IMR-90 (cell line): ENCODE measurements at regions not wholly inside any gene's neighbourhood (a gene's known extent, or its start where the extent isn't known, plus 50 kb on each side); places are given as distances from the start of the nearest gene placed in this dataset.

ENCODE experiments used
- ATAC-seq: fragments of 200-7000 bp; cut with Tn5 transposase; 2 replicates; pipeline ENCODE4 v1.9.1; 2020; ENCODE audit warnings: low read depth, mild to moderate bottlenecking, moderate library complexity
- BruUV-seq: library from RNA; stranded (reverse); fragments of 400-500 nt; replicated peaks from 2 replicates; lab custom pipeline; 2021; lab: Mats Ljungman, UMichigan
- CTCF ChIA-PET: fragments of 300-600 bp; formaldehyde crosslinking; extraction: SDS; loops from one replicate; lab custom pipeline; 2021; ENCODE audit warnings: antibody characterized with exemption; lab: Yijun Ruan, JAX
- POLR2A ChIA-PET: fragments of 300-600 bp; sonication (Branson Sonifier 250); formaldehyde crosslinking; loops from one replicate; lab custom pipeline; 2022; ENCODE audit warnings: antibody characterized with exemption; ENCODE audit not compliant: unreplicated experiment; lab: Charles Lee
- DNase-seq: peaks from one replicate; pipeline ENCODE4 v3.0.0; 2013
- H2AFZ ChIP-seq: replicated peaks from 2 replicates; pipeline ENCODE3; 2013; ENCODE audit warnings: low read length, mild to moderate bottlenecking; ENCODE audit not compliant: poor library complexity
- H2AK5ac ChIP-seq: 2 replicates; pipeline ENCODE4 v1.6.1; 2013; ENCODE audit warnings: low read depth, low read length, inconsistent platforms
- H2AK9ac ChIP-seq: replicated peaks from 2 replicates; pipeline ENCODE3; 2013; ENCODE audit warnings: mild to moderate bottlenecking, low read depth, low read length, moderate library complexity; ENCODE audit not compliant: poor library complexity
- H2BK120ac ChIP-seq: 2 replicates; pipeline ENCODE4 v1.6.1; 2013; ENCODE audit warnings: low read depth, low read length, inconsistent platforms
- H2BK15ac ChIP-seq: 3 replicates; pipeline ENCODE4 v1.6.1; 2013; ENCODE audit warnings: low read depth, low read length, inconsistent platforms
- H2BK20ac ChIP-seq: 2 replicates; pipeline ENCODE4 v1.6.1; 2013; ENCODE audit warnings: low read depth, mild to moderate bottlenecking, inconsistent platforms, low read length, moderate library complexity
- H2BK5ac ChIP-seq: 2 replicates; pipeline ENCODE4 v1.6.1; 2013; ENCODE audit warnings: mild to moderate bottlenecking, low read depth, low read length, inconsistent platforms; ENCODE audit not compliant: poor library complexity, severe bottlenecking
- H3K14ac ChIP-seq: replicated peaks from 2 replicates; pipeline ENCODE4 v1.6.1; 2013; ENCODE audit warnings: low read depth, low read length, inconsistent platforms
- H3K18ac ChIP-seq: 2 replicates; pipeline ENCODE4 v1.6.1; 2013; ENCODE audit warnings: low read depth, low read length, control low read depth
- H3K23ac ChIP-seq: 2 replicates; pipeline ENCODE4 v1.6.1; 2013; ENCODE audit warnings: low read depth, low read length, inconsistent platforms
- H3K27ac ChIP-seq: 2 replicates; pipeline ENCODE4 v1.5.1; 2013; ENCODE audit warnings: mild to moderate bottlenecking, control low read depth, low read length; ENCODE audit not compliant: insufficient read depth
- H3K27me3 ChIP-seq: 2 replicates; pipeline ENCODE4 v1.6.1; 2013; ENCODE audit warnings: low read length; ENCODE audit not compliant: control insufficient read depth, insufficient read depth
- H3K36me3 ChIP-seq: 2 replicates; pipeline ENCODE4 v1.6.1; 2013; ENCODE audit warnings: low read length, mixed read lengths; ENCODE audit not compliant: control insufficient read depth, insufficient read depth
- H3K4ac ChIP-seq: 2 replicates; pipeline ENCODE4 v1.6.1; 2013; ENCODE audit warnings: low read depth, low read length, inconsistent platforms
- H3K4me1 ChIP-seq: 2 replicates; pipeline ENCODE4 v1.6.1; 2013; ENCODE audit warnings: low read length, mixed read lengths; ENCODE audit not compliant: control insufficient read depth, insufficient read depth
- H3K4me2 ChIP-seq: 2 replicates; pipeline ENCODE4 v1.6.1; 2013; ENCODE audit warnings: low read depth, mild to moderate bottlenecking, control low read depth, low read length, moderate library complexity
- H3K4me3 ChIP-seq: 2 replicates; pipeline ENCODE4 v1.5.1; 2013; ENCODE audit warnings: low read depth, mild to moderate bottlenecking, control low read depth, low read length, moderate library complexity; ENCODE audit not compliant: insufficient read depth
- H3K56ac ChIP-seq: 2 replicates; pipeline ENCODE4 v1.6.1; 2013; ENCODE audit warnings: low read length, inconsistent platforms; ENCODE audit not compliant: insufficient read depth; ENCODE audit errors: extremely low read depth
- H3K79me1 ChIP-seq, 2 experiments: 2 replicates each; pipeline ENCODE4 v1.6.1; 2013; ENCODE audit warnings: low read length in 2 of 2, inconsistent platforms in 1 of 2, low read depth in 1 of 2
- H3K9ac ChIP-seq: 2 replicates; pipeline ENCODE4 v1.6.1; 2013; ENCODE audit warnings: low read depth, low read length, control low read depth
- H3K9me1 ChIP-seq: 2 replicates; pipeline ENCODE4 v1.6.1; 2013; ENCODE audit warnings: low read length, inconsistent platforms; ENCODE audit not compliant: insufficient read depth
- H3K9me3 ChIP-seq: 2 replicates; pipeline ENCODE4 v1.6.1; 2013; ENCODE audit warnings: low read length; ENCODE audit not compliant: control insufficient read depth, insufficient read depth
- H4K20me1 ChIP-seq: 2 replicates; pipeline ENCODE4 v1.6.1; 2013; ENCODE audit warnings: low read length, inconsistent platforms; ENCODE audit not compliant: insufficient read depth
- H4K5ac ChIP-seq: 2 replicates; pipeline ENCODE4 v1.6.1; 2013; ENCODE audit warnings: mild to moderate bottlenecking, low read depth, low read length, control low read depth
- H4K8ac ChIP-seq, 2 experiments: 2 replicates each; pipeline ENCODE4 v1.6.1; 2013; ENCODE audit warnings: low read depth in 2 of 2, low read length in 2 of 2, control low read depth in 1 of 2, inconsistent platforms in 1 of 2
- H4K91ac ChIP-seq: 2 replicates; pipeline ENCODE4 v1.6.1; 2013; ENCODE audit warnings: low read depth, low read length, inconsistent platforms; ENCODE audit not compliant: insufficient read depth
- CEBPB ChIP-seq: IDR thresholded peaks from 2 replicates; pipeline ENCODE4 v1.6.1; 2012; ENCODE audit warnings: low read depth, low read length, improper control_type of control experiment
- MAFK ChIP-seq: IDR thresholded peaks from 2 replicates; pipeline ENCODE4 v1.6.1; 2012; ENCODE audit warnings: low read depth, low read length, improper control_type of control experiment
- NFE2L2 ChIP-seq: fragments of 150-350 bp; IDR thresholded peaks from 2 replicates; pipeline ENCODE4 v1.6.1; 2016; ENCODE audit warnings: low read depth, mild to moderate bottlenecking, low read length
- SMC3 ChIP-seq: fragments of 150-350 bp; IDR thresholded peaks from 2 replicates; pipeline ENCODE4 v1.6.1; 2016; ENCODE audit warnings: low read depth, mild to moderate bottlenecking, antibody characterized with exemption, low read length, moderate library complexity
- WGBS, 2 experiments: methylation state at CpG; one replicate each; pipeline versions ENCODE4 v1.1.5 to v1.1.7; 2013; ENCODE audit warnings: missing lambda C conversion rate in 2 of 2; ENCODE audit not compliant: insufficient read length in 1 of 2; ENCODE audit errors: extremely low coverage in 2 of 2; 5-methylcytosine and 5-hydroxymethylcytosine counted together
- dilution Hi-C: fragments of 300-500 bp; cut with HindIII; formaldehyde crosslinking; loops from one replicate; pipeline ENCODE4 v1.14.3; 2018; ENCODE audit warnings: low sequenced_read_pairs; ENCODE audit not compliant: unreplicated experiment
- in situ Hi-C: fragments of 300-500 bp; cut with MboI; formaldehyde crosslinking; loops from 3 replicates; pipeline ENCODE4 v1.14.3; 2019; ENCODE audit warnings: low sequenced_read_pairs, inconsistent platforms, mixed read lengths
- intact Hi-C: fragments of 100-400 bp; cut with micrococcal nuclease; formaldehyde crosslinking; loops from 2 replicates; pipeline ENCODE4 v1.10.0; 2022

- H3K79me1 ChIP-seq: no peaks in the 10 kb centered on the region
- dilution Hi-C loops (no loop called here), in situ Hi-C loops (no loop called here), intact Hi-C loops (no loop called here)
- no peak overlapping the region for H3K14ac ChIP-seq
- no peak overlapping the region for H2AFZ ChIP-seq
- no peak overlapping the region for H4K8ac ChIP-seq
- ATAC-seq (peak; percentile 93), DNase-seq (peak; percentile 65)
- BruUV-seq: no TSS peak
- H2BK5ac ChIP-seq: no peak overlapping the region
- 33% methylated on average over 1 of the region's 5 CpGs; no CpG with 5 or more reads in 1 of the 2 experiments for WGBS, 2 experiments
- no peak overlapping the region for H2BK15ac ChIP-seq
- H2AK5ac ChIP-seq: no peak overlapping the region
- peak overlapping the region; percentile 41; the same call in 1 of the 2 replicates for H3K4me2 ChIP-seq
- no peak overlapping the region for H2BK120ac ChIP-seq
- ChIA-PET CTCF (no interaction called here), POLR2A (no interaction called here)
- no peaks in the 10 kb centered on the region for H3K27me3 ChIP-seq
- no peak overlapping the region for H4K5ac ChIP-seq
- TF ChIP-seq CEBPB (no peak), NFE2L2 (no peak), MAFK (no peak), SMC3 (no peak)
- no peak overlapping the region for H4K91ac ChIP-seq
- no peak overlapping the region for H3K23ac ChIP-seq
- no peak overlapping the region for H2AK9ac ChIP-seq
- H3K9me1 ChIP-seq: no peaks in the 10 kb centered on the region
- no peak overlapping the region for H3K56ac ChIP-seq
- H3K4me1 ChIP-seq: peaks cover 1% of the 10 kb centered on the region; the same call in 1 of the 2 replicates
- no peaks in the 10 kb centered on the region for H4K20me1 ChIP-seq
- H2BK20ac ChIP-seq: no peak overlapping the region
- no peak overlapping the region for H3K4me3 ChIP-seq
- no peak overlapping the region for H3K18ac ChIP-seq
- H3K9me3 ChIP-seq: no peaks in the 10 kb centered on the region
- H3K27ac ChIP-seq: no peak overlapping the region
- no peak overlapping the region for H3K4ac ChIP-seq
- H3K36me3 ChIP-seq: no peaks in the 10 kb centered on the region
- H3K9ac ChIP-seq: no peak overlapping the region
These were observed 407.8 kb upstream of the CDH2 start for GRCh38 chr18:28584731-28585130.
